ENCODE measurements at regions not wholly inside any gene's neighbourhood (a gene's known extent, or its start where the extent isn't known, plus 50 kb on each side); places are given as distances from the start of the nearest gene placed in this dataset.

DNA sequence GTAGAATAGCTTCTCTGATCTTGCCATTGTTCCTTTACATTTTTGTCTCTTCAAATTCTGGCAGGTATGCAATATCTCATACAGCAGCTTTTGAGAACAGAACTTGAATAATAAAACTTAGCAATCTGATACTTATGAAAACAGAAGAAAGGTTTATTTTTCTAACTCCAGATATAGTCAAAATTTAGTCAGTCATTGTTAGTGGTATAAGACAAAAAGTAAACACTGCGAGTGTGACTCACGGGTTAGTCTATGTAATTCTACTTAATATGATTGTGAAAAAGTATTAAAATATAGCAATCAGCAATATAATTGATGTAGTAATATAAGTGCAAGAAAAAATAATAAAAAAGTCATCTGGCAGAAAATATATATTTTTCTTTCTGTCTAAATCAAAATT lies 910.4 kb downstream of the DNAH5 start:
- H3K36me3 ChIP-seq (ENCODE audit: insufficient read depth), result no peaks in the 10 kb centered on the region
- H3K4me3 ChIP-seq, result no peak overlapping the region
- DNase-seq (ENCODE audit: low spot score) (no peak), ATAC-seq (no peak)
- no peak overlapping the region for H3K4me3 Mint-ChIP-seq
- no peaks in the 10 kb centered on the region for H3K36me3 Mint-ChIP-seq (ENCODE audit: low read depth)
- H3K9me3 Mint-ChIP-seq, result 0 out of 3 replicates have a peak, but pooled peaks cover 2% of the 10 kb centered on the region
- TF ChIP-seq CREB1 (CRISPR knock-in tag; IDR thresholded peaks at IDR 0.05; ENCODE audit: low read depth) (no peak), ZNF331 (CRISPR knock-in tag; IDR thresholded peaks at IDR 0.05; ENCODE audit: low read depth) (no peak), JUNB (IDR thresholded peaks at IDR 0.05; ENCODE audit: unreplicated experiment) (no peak), EZH2phosphoT487 (IDR thresholded peaks at IDR 0.05; ENCODE audit: unreplicated experiment) (no peak), NANOG (IDR thresholded peaks at IDR 0.05; ENCODE audit: borderline replicate concordance) (no peak), STAT1 (IDR thresholded peaks at IDR 0.05; ENCODE audit: unreplicated experiment) (no peak), EZH2 (IDR thresholded peaks at IDR 0.05; ENCODE audit: low read depth, unreplicated experiment) (no peak), ZNF114 (CRISPR knock-in tag; IDR thresholded peaks at IDR 0.05) (no peak), POLR2AphosphoS5 (IDR thresholded peaks at IDR 0.05; ENCODE audit: low read depth) (no peak), ZNF462 (CRISPR knock-in tag; IDR thresholded peaks at IDR 0.05) (no peak)
- TF ChIP-seq, protein P1, sequence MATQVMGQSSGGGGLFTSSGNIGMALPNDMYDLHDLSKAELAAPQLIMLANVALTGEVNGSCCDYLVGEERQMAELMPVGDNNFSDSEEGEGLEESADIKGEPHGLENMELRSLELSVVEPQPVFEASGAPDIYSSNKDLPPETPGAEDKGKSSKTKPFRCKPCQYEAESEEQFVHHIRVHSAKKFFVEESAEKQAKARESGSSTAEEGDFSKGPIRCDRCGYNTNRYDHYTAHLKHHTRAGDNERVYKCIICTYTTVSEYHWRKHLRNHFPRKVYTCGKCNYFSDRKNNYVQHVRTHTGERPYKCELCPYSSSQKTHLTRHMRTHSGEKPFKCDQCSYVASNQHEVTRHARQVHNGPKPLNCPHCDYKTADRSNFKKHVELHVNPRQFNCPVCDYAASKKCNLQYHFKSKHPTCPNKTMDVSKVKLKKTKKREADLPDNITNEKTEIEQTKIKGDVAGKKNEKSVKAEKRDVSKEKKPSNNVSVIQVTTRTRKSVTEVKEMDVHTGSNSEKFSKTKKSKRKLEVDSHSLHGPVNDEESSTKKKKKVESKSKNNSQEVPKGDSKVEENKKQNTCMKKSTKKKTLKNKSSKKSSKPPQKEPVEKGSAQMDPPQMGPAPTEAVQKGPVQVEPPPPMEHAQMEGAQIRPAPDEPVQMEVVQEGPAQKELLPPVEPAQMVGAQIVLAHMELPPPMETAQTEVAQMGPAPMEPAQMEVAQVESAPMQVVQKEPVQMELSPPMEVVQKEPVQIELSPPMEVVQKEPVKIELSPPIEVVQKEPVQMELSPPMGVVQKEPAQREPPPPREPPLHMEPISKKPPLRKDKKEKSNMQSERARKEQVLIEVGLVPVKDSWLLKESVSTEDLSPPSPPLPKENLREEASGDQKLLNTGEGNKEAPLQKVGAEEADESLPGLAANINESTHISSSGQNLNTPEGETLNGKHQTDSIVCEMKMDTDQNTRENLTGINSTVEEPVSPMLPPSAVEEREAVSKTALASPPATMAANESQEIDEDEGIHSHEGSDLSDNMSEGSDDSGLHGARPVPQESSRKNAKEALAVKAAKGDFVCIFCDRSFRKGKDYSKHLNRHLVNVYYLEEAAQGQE (IDR thresholded peaks at IDR 0.05; ENCODE audit: unreplicated experiment), result no peak
- TF ChIP-seq, protein P2, sequence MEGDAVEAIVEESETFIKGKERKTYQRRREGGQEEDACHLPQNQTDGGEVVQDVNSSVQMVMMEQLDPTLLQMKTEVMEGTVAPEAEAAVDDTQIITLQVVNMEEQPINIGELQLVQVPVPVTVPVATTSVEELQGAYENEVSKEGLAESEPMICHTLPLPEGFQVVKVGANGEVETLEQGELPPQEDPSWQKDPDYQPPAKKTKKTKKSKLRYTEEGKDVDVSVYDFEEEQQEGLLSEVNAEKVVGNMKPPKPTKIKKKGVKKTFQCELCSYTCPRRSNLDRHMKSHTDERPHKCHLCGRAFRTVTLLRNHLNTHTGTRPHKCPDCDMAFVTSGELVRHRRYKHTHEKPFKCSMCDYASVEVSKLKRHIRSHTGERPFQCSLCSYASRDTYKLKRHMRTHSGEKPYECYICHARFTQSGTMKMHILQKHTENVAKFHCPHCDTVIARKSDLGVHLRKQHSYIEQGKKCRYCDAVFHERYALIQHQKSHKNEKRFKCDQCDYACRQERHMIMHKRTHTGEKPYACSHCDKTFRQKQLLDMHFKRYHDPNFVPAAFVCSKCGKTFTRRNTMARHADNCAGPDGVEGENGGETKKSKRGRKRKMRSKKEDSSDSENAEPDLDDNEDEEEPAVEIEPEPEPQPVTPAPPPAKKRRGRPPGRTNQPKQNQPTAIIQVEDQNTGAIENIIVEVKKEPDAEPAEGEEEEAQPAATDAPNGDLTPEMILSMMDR (conservative IDR thresholded peaks at IDR 0.05; ENCODE audit: low read depth in 2 of 2), result no peak
- TF ChIP-seq, protein P3, sequence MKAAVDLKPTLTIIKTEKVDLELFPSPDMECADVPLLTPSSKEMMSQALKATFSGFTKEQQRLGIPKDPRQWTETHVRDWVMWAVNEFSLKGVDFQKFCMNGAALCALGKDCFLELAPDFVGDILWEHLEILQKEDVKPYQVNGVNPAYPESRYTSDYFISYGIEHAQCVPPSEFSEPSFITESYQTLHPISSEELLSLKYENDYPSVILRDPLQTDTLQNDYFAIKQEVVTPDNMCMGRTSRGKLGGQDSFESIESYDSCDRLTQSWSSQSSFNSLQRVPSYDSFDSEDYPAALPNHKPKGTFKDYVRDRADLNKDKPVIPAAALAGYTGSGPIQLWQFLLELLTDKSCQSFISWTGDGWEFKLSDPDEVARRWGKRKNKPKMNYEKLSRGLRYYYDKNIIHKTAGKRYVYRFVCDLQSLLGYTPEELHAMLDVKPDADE (IDR thresholded peaks at IDR 0.05), result no peak
- no peak overlapping the region for H3K27ac ChIP-seq (ENCODE audit: low read depth)
- H3K79me2 ChIP-seq (replicated peaks; ENCODE audit: insufficient read depth), result no peaks in the 10 kb centered on the region
- H3F3A ChIP-seq (replicated peaks; ENCODE audit: low read depth), result no peaks in the 10 kb centered on the region
- no peaks in the 10 kb centered on the region for H3K4me1 ChIP-seq (ENCODE audit: insufficient read depth)
- no peaks in the 10 kb centered on the region for H3K27me3 ChIP-seq (ENCODE audit: insufficient read depth)
- H3K4me1 Mint-ChIP-seq, result no peaks in the 10 kb centered on the region
- no peak overlapping the region for H2AFZ ChIP-seq
- no peaks in the 10 kb centered on the region for H4K20me1 ChIP-seq (replicated peaks; ENCODE audit: insufficient read depth)
- no peak overlapping the region for H3K4me2 ChIP-seq
- no peaks in the 10 kb centered on the region for H3K9me2 ChIP-seq (ENCODE audit: insufficient read depth)
- no peak overlapping the region for H3K27ac Mint-ChIP-seq
- no peaks in the 10 kb centered on the region for H3K27me3 Mint-ChIP-seq (ENCODE audit: insufficient read depth, low read depth, poor library complexity)

All from GM23338 (cell line).